GM21786 (cell line): ENCODE measurements at regions not wholly inside any gene's neighbourhood (a gene's known extent, or its start where the extent isn't known, plus 50 kb on each side); places are given as distances from the start of the nearest gene placed in this dataset.

Experiments used
- ATAC-seq: cut with Tn5 transposase; IDR thresholded peaks from one replicate; pipeline ENCODE4 v1.9.1; 2021; ENCODE audit not compliant: unreplicated experiment

DNA sequence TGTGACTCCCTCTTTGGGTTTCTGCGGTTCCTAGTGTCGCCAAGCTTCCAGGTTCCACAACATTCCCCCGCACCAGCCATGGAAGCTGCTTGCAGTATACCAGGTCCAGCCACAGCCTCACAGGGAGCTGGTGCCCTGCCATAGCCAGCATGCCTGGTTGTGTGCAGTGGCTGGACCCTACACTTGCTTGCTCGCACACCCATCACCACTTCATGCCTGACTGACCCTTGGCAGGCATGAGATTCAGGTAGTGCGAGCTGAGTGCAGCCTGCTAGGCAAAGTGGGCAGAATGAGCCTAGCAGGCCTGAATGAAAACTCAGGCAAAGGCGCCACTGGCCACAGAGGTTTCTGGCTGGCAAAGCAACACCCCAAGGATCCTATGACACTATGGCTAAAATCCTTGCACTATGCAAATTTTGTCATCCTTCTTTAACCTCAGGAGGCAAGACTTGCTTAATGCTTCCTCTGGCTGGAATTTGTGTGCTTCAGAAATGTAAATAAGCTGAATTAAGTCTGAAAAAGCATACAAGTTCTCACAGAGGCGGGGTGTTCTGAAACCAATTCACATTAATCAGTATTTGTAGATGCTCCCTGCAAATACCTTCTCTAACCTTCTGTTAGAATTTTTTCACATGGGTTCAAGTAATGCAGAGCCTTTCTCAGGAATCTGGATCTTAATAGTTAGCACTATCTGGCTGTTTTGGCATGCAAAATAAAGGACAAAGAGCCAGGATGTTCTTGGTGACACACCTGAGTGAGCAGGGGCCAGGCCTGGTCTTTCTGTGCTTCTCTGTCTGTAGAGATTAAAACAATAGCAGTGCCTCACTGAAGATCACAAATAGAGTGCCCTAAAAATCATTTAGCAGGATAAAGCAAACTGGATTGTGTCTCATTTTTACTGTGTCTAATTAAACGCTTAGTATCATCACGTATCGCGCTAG, 256.9 kb downstream of the GPATCH2 start:
- no peak for ATAC-seq

DNA sequence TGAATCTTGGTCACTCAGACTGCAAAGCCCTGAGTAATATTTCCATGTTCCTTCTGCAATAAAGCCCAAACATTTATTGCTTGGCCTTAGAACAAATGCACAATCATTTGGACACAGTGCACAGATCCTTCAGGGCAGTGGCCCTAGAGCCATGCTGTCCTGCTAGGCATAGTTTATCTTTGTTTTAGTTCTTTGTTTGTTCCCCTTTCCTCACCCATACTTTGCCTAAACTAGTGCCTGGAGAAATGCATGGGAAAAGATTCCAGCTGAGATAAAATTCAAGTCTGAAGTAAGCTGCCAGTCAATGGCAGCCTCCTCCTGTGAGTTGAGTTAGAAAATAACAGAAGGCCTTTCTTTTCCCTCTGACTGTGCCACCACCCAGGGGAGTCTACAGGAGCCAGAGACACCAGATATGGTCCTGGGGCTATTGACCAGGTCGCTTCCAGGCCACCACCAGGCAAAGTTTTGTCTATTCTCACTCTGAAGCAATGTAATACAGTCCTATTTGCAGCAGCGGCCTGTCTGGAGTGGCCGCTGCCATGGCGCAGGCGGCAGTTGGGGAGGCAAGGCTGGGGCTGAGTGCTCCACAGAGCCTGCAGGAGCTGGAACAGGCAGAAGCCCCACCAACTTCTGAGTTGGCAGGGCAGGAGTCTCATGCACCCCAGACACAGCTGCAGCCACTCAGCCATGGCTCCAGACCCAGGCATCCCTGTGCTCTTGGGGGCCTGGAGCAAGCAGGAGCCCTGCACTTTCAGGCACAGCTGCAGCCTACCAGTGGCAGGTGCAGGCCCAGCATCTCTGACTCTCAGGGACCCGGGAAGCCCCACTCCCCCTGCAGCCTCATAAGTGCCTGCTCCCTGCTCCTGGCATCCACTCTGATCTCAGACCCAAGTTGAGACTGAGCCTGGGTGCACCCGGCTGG, 258.6 kb downstream of the GPATCH2 start:
- no peak for ATAC-seq

DNA sequence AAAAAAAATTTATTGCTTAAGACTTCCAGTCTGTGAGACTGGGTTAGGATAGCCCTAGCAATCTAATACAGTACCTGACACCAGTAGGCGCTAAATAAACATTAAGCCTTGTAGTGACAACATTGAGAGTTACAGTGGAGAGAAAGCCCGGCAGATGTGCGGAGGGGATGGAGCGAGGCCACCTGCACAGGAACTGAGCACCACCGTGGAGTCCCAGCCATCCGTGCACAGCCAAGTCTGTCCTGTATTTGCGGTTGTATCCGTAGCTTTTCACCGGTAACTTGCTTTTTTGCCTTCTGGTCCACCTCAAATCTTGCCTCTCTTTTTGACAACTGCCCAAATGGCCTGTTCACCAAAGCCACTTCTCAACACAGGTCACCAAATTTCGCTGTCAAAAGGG, 260.1 kb downstream of the GPATCH2 start:
- ATAC-seq, result no peak

DNA sequence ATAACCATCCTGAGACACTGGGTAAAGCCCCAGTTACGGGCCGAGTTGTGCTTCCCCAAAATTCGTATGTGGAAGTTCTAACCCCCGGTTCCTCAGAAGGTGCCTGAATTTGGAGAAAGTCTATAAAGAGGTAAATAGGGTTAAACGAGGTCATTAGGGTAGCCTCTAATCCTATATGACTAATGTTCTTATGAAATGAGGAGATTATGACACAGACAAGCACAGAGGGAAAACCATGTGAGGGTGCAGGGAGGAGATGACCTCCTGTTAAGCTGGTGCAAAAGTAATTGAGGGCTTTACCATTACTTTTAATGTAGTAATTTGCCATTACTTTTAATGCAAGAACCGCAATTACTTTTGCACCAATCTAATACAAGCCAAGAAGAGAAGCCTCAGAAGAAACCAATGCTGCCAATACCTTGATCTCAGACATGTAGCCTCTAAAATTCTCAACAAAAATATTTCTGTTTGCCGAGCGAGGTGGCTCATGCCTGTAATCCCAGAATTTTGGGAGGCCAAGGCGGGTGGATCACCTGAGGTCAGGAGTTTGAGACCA, 260.8 kb downstream of the GPATCH2 start:
- ATAC-seq, result no peak

DNA sequence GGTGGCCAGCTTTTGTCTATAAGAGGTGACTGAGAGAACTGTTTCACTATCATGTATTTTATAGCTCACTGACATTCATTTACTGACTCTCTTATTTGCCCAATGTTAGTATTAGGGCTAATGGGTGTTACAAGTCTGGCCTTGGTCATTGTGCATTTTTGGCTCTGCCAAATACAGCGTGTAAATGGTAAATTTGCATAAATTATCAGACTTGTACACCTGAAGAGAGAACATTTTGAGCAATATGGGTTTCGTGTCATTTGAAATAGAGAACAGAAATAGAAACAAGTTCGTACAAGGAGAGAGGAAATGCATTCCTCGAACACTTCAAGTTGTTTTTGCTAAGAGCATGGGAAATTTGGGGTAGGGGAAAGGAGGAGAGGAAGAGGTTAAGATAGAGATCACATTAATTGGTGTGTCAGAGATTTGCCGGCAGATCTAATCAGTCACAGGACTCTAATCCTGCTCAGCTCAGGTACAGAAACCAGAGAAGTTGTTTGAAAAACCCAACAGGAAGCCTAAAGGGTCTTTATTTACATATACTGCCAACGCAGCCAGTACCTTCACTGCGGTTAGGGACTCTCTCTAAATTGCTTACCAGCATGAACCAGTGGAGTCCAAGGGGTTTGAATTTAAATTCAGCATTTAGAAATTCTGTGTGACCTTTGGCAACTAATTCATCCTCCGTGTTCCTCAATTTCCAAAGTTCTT, 261.5 kb downstream of the GPATCH2 start:
- peak; percentile 88 for ATAC-seq

DNA sequence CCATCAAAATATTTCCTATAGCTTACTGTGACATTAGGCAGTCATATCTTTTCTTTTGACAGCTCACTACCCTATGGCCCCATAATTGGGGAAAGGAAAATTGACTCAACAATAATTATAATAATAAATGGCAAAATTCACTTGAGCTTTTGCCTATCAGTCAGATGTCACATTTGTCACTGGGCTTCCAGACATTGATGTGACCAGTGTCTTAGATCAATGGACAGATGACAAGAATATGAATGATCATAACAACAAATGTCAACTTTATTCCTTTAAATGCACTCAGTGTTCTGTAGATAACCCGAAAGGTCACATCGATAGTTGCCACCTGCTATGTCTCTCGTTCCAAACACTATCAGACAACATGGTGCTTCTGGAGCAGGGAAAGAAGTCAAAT, 266.7 kb downstream of the GPATCH2 start:
- ATAC-seq, result no peak

DNA sequence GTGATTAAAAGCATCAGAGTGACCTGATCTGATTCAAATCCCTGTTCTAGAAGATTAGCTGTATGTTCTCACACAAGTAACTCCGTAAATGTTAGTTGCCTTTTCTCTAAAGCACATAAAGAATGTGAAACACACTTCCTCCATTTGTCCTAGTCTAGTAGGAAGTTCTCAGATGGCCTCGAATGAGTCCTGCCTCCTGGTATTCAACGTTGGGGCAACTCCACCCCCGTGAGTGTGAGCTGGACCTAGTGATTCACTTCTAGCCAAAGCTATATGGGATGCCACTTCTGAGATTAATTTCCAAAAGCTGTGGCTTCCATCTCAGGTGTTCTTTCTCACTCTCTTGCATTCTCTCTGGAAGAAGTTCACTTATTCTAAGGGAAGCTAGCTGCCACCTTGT, 267.6 kb downstream of the GPATCH2 start:
- ATAC-seq, result no peak

DNA sequence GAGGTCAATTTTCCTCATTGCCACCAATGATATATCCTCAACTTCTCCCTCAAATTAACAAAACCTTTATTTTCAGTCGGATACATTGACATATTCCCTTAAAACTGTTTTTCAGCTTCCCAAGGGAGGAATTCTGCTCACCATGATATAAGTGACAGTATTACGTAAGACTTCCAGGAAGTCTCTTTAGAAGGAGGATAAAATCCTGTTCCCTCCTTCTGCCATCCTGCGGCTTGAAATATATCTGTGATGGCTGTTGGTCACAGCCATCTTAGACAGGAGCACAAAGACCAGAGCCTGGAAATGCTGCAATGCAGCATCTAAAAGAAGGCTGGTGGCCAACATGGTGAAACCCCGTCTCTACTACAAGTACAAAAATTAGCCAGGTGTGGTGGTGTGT, 270.4 kb downstream of the GPATCH2 start:
- ATAC-seq, result no peak

DNA sequence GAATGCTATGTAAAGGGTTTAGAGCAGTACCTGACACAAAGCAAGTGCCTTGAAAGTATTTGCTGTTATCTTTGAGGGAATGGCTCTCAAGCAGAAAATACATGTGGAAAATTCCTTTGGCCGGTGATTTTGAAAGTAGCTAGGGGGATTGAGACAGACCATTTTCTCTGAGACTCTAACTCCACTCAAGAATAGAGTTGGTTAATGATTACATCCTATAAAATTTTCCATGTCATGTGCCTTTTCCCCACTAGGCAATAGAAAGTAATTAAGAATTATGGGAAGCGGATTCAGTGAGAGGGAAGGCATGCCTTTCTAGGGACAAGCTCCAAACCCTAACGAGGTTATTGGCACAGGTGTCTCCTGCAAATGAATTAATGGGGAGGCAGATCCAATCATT, 276.0 kb downstream of the GPATCH2 start:
- ATAC-seq, result no peak

DNA sequence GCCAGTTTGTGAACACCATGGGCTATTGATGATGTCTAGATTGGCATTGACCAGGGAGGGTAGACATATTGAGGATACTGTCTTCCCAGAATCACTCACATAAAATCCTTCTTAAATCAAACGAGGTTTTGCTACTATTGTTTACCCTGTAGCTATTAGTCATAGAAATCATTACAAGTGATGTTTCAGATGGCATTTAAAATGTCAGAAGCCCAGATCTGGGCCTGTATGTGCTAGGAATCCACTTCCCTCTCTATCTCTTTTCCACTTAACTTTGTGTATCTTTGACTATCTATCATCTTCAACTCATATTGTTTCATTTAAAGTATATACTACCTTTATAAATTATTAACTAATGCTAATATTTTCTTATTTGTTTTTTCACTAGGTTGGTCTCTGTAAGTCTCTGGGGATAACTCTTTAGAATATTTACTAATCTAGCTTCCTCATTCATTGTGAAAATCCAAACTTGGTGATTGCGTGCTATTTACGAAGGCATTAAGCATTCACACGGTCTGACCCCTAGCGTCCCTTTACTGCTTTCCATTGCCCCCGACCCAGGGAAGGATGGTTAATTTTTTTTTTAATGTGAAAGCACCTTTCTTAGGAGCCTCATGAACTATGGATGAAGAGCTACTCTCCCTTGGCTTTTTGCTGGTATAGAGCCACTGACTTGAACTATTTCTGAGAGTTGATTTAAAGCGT, 281.8 kb downstream of the GPATCH2 start:
- ATAC-seq, result no peak

DNA sequence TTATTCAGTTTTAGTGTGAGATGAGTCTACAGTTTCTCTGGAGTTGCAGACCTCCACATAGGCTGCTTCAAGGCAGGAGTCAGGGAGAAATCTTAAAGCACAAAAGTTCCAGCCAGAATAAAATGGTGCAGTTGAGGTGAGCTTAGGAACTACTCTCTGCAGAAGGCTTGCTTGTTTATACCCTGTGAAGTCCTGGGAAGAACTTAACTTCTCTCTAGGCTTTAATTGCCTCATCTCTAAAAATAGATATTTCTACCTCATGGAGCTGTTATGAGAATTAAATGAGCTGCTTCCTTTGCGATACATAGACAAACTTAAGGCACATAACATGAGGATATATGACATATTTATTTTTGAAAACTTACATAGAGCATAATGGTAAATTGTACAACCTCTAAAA, 286.2 kb downstream of the GPATCH2 start:
- no peak for ATAC-seq

DNA sequence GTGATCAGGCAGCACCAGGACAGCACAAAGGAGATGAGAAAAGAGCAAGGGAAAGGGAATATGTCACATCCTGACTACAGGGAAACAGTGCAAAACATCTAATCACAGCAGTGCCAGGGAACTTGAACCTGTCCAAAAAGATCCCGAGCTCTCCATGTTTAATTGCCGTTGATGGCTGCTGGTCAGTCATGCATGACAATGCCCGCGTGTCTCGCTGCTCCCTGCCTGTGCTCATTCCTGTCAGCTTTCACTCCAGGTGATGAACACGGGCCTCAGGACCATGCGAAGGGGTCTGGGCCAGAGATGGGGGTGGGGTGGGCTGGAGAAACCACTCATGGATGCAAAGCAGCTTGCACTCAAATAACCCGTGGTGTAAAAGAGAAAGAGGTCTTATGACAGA, 287.0 kb downstream of the GPATCH2 start:
- no peak for ATAC-seq

DNA sequence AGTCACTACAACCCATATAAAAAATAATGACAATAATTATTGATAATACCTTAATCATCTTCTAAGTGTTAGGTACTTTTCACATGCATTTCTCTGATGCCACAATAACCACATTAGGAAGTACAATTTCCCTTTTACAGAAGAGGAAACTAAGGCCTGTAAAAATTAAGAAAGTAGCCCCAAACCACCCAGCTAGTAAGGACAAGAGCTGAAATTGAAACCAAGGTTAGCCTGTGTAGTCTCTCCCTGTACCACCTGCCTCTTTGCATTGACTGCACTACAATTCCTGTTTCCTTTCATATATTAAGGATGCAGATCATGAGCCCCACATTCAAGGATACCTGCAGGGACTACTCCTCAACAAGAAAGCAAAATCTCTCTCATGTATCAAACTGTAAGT, 288.8 kb downstream of the GPATCH2 start:
- no peak for ATAC-seq

DNA sequence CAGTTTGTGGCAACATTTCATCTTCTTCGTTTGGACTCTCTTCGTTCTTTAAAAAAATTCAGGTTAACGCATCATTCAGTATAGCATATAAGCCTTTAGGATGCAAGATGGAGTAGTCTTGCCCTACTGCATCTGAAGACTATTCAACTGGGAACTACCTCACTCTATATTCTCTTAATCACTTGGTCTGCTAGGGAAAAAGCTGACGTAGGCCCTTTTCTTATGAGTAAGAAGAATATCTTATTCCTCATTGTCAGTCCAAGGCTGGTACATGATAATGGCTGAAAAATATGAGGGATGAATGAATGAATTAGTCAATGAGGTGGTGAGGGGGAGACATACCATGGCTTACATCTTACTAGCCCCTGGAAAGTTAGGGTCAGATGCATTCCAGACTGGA, 294.2 kb downstream of the GPATCH2 start:
- ATAC-seq, result no peak

DNA sequence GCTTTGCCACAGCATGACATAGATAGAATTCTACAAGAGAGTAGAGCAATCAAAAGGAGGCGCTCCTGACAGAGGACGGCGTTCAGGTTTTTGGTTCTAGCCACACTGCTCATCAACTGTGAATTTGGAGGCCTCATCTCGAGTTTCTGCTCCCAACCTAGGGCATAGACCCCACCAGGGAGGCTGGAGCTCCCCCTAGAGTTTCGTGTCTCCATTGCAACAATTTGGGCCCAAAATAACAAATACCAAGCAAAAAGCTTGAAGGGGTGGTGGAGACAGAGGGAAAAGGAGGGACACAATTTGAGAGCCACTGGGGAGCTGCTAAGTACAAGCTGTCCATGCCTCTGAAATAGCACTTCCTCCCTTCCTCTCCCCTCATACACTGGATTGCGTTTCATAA, 297.0 kb downstream of the GPATCH2 start:
- peak; percentile 81 for ATAC-seq

DNA sequence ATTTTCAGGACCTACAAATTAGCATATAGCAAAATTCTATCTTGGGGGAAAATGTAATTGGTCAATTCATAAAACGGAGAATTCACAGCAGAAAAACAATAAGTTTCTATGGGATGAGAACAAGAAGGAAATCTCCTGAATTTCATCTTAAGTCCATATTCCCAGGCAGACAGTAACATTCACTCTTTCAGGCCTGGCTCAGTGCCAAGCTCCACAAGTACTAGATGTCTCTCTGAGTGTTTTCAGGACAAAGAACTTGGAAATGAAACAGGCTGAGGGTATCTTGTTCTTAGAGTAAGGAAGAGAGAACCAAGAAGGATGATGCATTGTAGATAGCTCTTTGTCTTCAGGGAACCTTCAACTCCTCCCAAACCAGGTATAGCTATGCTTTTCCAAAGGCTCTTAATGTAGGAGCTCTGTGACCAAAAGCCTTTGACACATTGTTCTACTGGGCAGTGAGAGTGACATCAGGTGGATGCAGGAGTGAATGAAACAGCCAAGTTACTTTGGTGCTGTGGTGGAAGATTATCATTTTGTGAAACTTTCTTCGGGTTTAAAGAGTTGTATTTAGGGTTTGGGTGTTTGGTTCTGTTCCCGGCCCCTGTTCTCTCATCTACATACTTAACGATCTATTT, 298.3 kb downstream of the GPATCH2 start:
- no peak for ATAC-seq

DNA sequence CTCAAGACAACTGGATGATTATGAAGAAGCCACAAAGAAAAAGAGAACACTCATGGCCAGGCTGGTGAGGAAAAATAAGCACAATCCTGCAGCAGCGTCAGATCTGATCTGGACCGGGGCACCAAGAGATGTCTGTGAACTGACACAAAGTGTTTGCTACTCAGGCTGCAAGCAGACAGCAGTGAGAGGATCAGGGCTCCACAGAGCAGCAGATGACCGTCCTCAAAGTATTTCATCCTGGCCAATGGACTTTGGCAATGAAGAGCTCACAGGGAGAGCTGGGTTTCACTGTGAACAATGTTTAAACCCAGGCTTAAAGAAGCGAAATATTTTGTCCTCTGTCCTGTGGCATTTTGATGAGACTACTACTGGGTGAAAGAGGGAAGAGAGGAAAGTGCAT, 299.2 kb downstream of the GPATCH2 start:
- ATAC-seq, result no peak

DNA sequence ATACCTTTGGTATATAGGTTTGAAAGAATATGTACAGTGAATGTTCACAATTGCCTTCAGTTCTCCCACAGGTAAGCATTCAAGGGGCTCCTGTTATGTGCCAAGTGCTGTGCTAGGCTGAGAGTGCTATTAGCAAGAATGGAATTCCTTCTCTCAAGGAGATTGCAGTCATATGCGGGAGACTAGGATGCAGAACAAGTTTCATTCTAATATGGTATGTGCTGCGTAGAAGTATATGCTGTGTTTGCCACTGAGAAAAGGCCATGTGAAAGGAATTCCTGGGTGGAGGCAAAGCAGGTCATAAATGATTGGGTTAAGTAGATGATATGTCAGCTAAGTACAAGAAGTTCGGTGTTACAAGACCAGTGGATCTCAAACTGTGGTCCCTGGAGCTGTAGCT, 303.0 kb downstream of the GPATCH2 start:
- no peak for ATAC-seq

DNA sequence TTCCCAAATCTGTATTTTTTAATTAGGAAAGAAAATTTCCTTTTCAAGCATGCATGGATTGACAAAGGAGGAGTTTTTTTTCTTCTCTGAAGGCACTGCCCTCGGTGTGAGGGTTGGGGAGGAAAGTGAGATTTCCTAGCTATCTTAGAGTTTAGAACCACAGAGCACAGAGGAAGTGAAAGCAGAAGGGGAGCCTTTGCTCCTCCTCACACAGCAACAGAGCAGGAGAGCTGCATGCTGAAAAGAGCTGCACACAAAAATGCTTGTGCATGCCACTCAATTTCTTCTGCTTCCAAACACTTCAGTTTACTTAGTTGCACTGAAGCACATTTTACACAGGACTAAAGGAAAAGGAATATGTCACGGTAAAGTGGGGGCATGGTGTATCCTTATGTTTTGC, 308.1 kb downstream of the GPATCH2 start:
- peak; percentile 100 for ATAC-seq

DNA sequence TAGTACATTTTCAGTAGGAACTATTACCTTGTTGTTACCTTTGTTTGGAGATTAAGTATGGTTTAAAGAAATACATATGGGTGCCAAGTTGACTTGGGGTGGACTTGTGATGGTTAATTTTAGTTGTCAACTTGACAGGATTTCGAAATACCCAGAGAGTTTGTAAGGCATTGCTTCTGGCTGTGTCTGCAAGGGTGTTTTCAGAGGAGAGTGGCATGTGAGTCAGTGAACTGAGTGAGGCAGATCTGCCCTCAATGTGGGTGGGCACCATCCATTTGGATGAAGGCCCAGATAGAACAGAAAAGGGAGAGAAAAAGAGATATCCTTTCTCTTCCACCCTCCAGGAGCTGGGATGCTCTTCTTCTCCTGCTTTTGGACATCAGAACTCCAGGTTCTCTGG, 315.5 kb downstream of the GPATCH2 start:
- ATAC-seq, result no peak
